ENCODE measurements at regions not wholly inside any gene's neighbourhood (a gene's known extent, or its start where the extent isn't known, plus 50 kb on each side); places are given as distances from the start of the nearest gene placed in this dataset.

DNA sequence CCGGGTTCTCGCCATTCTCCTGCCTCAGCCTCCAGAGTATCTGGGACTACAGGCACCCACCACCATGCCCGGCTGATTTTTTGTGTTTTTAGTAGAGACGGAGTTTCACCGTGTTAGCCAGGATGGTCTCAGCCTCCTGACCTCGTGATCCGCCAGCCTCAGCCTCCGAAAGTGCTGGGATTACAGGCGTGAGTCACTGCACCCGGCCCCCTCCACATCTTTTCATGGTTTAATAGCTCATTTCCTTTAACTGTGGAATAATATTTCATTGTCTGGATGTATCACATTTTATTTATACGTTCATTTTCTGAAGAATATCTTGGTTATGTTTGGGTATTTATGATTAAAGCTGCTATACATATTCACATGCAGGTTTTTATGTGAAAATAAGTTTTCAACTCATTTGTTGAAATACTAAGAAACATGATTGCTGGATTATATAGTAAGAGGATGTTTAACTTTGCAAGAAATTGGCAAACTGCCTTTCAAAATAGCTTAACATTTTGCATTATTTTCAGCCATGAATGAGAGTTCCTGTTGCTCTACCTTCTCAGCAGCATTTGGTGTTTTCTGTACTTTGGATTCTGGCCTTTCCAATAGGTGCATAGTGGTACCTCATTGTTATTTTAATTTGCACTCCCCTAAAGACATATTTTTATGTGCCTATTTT lies 591.9 kb downstream of the TECRL start:
- no peak for TF ChIP-seq CTCF (IDR thresholded peaks at IDR 0.05)
- no peak for TF ChIP-seq POLR2A (IDR thresholded peaks at IDR 0.05)

All from uterus (tissue), 2 donors.